GM21381 (cell line): ENCODE measurements at regions not wholly inside any gene's neighbourhood (a gene's known extent, or its start where the extent isn't known, plus 50 kb on each side); places are given as distances from the start of the nearest gene placed in this dataset.
A peak's percentile ranks its signal among the peaks of the same experiment; 100 is the strongest.

Experiments used
- ATAC-seq: cut with Tn5 transposase; IDR thresholded peaks from one replicate; pipeline ENCODE4 v1.9.1; 2021; ENCODE audit warnings: mild to moderate bottlenecking, moderate library complexity; ENCODE audit not compliant: unreplicated experiment

GRCh38 chr3:116767726-116768125, 58.1 kb downstream of the TUSC7 start:
- no peak for ATAC-seq

- peak; percentile 99 for ATAC-seq
Observed at GRCh38 chr3:116770815-116771450, 61.4 kb downstream of the TUSC7 start.

DNA sequence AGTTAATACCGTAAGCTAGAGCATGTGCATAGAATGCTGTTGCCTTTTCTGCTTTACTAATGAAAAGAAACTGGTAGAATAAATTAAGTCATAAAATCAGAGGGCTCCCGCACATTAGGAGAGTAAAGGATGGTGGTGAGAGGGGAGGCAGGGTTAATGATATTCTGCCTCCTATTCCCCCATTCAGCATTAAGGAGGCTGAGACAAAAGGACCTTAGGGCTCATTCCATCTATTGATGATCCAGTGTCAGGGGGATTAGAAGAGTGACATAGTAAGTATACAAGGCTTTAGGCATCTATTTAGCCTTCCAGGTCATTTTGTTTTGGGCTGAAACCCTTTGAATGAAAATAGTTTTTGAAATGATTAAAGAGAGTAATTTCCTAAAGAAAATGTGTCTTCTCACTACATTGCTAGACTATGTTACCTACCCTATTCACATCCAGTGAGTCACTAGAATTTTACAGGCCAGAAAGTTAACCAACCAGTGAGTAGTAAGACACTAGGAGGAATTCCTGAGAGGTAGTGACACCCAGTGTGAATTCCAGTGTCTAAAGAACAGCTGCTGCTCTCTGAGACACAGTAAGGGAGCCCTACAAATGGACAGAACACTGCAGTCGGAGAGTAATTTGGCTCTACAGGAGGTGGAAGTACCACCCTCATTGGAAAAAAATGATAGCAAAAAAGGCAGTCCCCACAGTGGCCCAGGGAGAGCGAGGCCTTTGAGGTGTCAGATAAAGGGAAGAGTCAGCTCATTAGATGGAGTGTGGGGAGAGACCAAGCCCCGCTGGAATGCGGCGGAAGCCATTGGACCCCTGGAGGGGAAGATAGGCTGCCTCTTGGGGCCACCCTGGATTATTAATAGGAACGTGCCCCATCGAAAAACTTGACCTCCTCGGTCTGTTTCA, 67.6 kb downstream of the TUSC7 start:
- ATAC-seq: no peak

GRCh38 chr3:116785226-116785625, 75.6 kb downstream of the TUSC7 start:
- ATAC-seq: no peak

- no peak for ATAC-seq
Observed at GRCh38 chr3:116802651-116803050, 93.1 kb downstream of the TUSC7 start.

DNA sequence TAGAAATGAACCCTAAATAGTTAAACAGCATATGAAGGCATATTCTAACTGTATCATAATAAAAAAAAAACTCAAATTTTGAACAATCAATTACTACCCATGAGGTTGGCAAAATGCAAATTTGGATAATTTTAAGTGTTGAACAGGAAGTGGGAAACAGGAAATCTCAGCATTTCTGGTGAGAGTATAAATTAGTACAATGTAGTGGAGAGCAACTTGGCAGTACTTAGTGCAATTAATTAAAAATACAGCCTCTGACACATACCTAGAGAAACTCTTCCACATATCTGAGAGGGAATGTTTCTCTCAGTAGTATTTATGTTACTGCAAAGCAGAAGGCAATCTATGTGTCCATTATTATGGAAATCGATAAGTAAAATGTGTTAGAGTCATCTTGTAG, 96.8 kb downstream of the TUSC7 start:
- no peak for ATAC-seq

DNA sequence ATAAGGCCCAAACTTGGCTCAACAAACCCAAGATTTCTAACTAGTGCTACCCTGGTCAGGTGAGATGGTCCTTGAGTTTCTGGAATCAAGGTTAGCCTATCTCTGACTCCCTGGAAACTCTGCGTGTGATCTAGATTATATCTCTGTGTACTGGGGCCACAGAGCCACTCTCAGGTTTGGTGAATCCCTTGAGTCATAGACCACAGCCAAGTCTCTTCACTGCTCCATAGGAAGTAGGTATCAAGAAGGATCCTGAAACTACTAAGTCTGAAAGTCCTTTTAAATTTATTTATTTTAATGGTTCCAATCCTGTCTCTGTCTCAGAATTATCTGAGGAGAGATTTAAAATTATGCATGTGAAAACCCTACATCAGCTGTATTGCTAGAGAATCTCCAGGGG, 99.1 kb downstream of the TUSC7 start:
- ATAC-seq: no peak

GRCh38 chr3:116809208-116809607, 99.6 kb downstream of the TUSC7 start:
- ATAC-seq: no peak

- no peak for ATAC-seq
Observed at GRCh38 chr3:116811754-116812153, 102.2 kb downstream of the TUSC7 start.

DNA sequence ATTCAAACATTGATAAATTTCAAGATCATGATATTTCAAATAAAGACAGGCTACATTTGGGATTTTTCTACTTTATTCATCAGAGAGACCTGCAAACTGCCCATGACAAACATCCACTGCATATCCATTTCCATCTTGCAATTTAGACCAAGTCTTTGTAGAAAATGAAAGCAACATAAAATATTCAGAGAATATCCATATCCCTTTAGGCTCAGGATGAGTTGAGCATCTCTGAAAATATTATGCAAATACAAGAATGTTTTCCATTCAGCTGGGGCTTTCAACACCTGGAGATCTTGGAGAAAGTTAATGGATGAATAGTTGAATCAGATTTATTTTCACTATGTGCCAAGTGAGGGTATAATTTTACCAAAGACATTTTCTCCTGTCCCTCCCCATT, 103.4 kb downstream of the TUSC7 start:
- ATAC-seq: no peak

GRCh38 chr3:116815321-116815720, 105.7 kb downstream of the TUSC7 start:
- no peak for ATAC-seq

DNA sequence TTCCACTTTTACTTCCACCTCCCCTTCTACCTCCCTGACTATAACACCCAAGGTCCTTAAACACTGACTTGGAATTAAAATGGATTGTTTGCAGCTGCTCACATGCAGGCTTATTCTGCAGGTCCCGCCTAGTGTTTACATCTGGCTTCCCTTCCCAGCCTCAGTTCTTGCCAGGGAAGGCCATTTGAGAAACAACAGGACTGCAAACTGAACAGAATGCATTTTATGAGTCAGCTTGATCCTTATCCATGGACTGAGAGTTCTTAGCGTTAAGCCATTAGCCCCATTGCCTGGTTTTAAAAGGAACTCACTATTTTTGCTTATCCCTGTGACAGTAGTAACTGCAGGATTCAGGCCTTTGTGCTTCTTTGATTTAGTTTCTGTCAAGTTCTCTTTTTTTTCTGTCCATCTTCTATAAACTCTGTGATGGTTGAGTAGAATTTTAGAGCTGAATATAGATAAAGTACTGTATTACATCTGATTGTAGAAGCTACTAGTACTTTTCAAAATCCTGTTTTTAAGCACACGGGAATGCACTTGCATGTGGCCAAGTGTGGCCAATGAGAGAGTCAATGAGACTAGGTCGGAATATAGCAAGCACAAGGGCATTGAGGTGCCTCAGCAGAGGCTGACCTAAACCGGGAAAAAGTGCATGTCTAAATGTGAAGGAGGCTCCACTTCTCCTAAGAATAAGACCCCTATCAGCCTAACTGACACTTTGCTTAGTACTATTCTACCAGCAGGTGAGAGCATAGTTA, 106.4 kb downstream of the TUSC7 start:
- no peak for ATAC-seq

DNA sequence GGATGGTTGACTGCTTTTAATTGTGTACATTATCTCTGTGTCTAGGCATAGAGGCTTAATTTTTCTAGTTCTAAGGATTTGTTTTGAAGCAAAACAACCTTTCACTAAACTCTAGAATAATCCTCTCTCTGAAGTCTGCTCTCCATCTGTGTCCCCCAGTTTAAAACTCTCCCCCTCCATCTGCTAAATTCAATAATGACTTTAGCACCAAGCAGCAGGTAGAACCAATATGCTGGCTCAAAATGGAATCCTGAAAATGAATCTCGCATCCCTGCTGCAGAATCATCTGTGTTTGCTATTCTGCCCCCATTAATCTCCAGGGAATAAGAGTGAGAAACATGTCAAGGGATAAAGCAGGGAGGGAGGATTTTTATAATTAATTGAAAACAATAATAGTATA, 111.8 kb downstream of the TUSC7 start:
- ATAC-seq: no peak

GRCh38 chr3:116824208-116824607, 114.6 kb downstream of the TUSC7 start:
- ATAC-seq: no peak

DNA sequence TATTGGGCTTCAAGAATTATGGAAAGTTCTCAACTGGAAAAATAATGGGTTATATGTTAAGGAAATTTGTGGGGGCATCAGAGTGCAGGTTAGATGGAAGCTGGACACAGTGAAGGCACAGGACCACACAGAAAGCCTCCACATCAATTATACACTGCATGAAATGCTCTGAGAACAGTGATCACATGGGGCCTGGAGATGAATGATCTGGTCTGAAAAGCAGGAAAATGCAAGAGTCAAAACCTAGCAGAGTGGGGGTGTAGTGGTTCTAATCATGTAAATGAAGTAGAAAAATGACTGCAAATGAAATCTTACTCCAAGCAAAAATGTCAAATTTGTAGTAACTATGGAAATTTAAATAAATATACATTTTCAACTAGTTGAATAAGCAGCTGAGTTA, 123.6 kb downstream of the TUSC7 start:
- ATAC-seq: no peak

DNA sequence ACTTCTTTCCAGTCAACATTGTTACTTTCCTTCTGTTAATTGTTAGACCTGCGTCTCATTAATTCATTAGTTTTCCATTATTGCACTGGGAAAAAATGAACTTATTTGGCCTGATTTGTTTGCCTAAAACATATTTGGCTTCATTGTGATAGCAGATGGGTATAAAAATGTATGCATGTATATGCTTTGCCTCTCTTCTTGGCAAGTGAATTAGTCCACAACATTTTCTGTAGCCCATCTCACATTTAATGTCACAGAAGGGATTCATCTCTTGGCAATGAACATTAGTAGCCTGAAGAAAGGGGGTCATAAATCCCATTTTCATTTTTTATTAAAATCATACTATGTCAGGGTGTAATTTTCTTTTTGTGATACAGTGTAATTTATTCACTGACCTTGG, 125.2 kb downstream of the TUSC7 start:
- ATAC-seq: no peak

GRCh38 chr3:116835658-116836057, 126.1 kb downstream of the TUSC7 start:
- no peak for ATAC-seq

- ATAC-seq: no peak
Observed at GRCh38 chr3:116836286-116836685, 126.7 kb downstream of the TUSC7 start.

GRCh38 chr3:116837483-116837882, 127.9 kb downstream of the TUSC7 start:
- ATAC-seq: no peak

GRCh38 chr3:116841003-116841735, 131.6 kb downstream of the TUSC7 start:
- no peak for ATAC-seq
